ENCODE measurements at regions not wholly inside any gene's neighbourhood (a gene's known extent, or its start where the extent isn't known, plus 50 kb on each side); places are given as distances from the start of the nearest gene placed in this dataset.

- WGBS, 2 donors: 49 to 57% methylated on average over 3 of the region's 3 CpGs
- no peak overlapping the region for H3K4me3 ChIP-seq (ENCODE audit: low read depth, poor library complexity, severe bottlenecking)
- TF ChIP-seq POLR2A (IDR thresholded peaks at IDR 0.05) (no peak), CTCF (IDR thresholded peaks at IDR 0.05) (no peak)
- intact Hi-C loops (cut with DNase I; ENCODE audit: low total_unique reads): no loop called here
- DNase-seq (ENCODE audit: low spot score in 2 of 2): no peak
Measured at GRCh38 chr22:35197886-35198285, 59.4 kb upstream of the HMGXB4 start.

- no peak overlapping the region for H3K4me3 ChIP-seq (ENCODE audit: low read depth, poor library complexity, severe bottlenecking)
- no peak for DNase-seq (ENCODE audit: low spot score in 2 of 2)
- 58 to 59% methylated on average over 4 of the region's 4 CpGs for WGBS, 2 donors
- TF ChIP-seq CTCF (IDR thresholded peaks at IDR 0.05) (no peak), POLR2A (IDR thresholded peaks at IDR 0.05) (no peak)
- intact Hi-C loops (cut with DNase I; ENCODE audit: low total_unique reads): no loop called here
Measured at GRCh38 chr22:35198738-35199137, 58.6 kb upstream of the HMGXB4 start.

- no peak for DNase-seq (ENCODE audit: low spot score in 2 of 2)
- no peak overlapping the region for H3K4me3 ChIP-seq (ENCODE audit: low read depth, poor library complexity, severe bottlenecking)
- TF ChIP-seq POLR2A (IDR thresholded peaks at IDR 0.05) (no peak), CTCF (IDR thresholded peaks at IDR 0.05) (no peak)
- intact Hi-C loops (cut with DNase I; ENCODE audit: low total_unique reads): no loop called here
Measured at GRCh38 chr22:35202376-35202775, 54.9 kb upstream of the HMGXB4 start.

GRCh38 chr22:35203583-35203982 lies 53.7 kb upstream of the HMGXB4 start:
- no peak for TF ChIP-seq CTCF (IDR thresholded peaks at IDR 0.05)
- no peak for TF ChIP-seq POLR2A (IDR thresholded peaks at IDR 0.05)
- WGBS, 2 donors: 82 to 91% methylated on average over 2 of the region's 2 CpGs
- DNase-seq (ENCODE audit: low spot score in 2 of 2): no peak
- no peak overlapping the region for H3K4me3 ChIP-seq (ENCODE audit: low read depth, poor library complexity, severe bottlenecking)
- intact Hi-C loops (cut with DNase I; ENCODE audit: low total_unique reads): no loop called here

- WGBS, 2 donors: 47 to 49% methylated on average over 14 of the region's 14 CpGs
- no peak overlapping the region for H3K4me3 ChIP-seq (ENCODE audit: low read depth, poor library complexity, severe bottlenecking)
- TF ChIP-seq CTCF (IDR thresholded peaks at IDR 0.05) (no peak), POLR2A (IDR thresholded peaks at IDR 0.05) (no peak)
- intact Hi-C loops (cut with DNase I; ENCODE audit: low total_unique reads): no loop called here
- no peak for DNase-seq (ENCODE audit: low spot score in 2 of 2)
Measured at GRCh38 chr22:35204807-35205775, 52.2 kb upstream of the HMGXB4 start.

Measured in lower leg skin (tissue), 4 donors.